GM23338 (cell line): ENCODE measurements at regions not wholly inside any gene's neighbourhood (a gene's known extent, or its start where the extent isn't known, plus 50 kb on each side); places are given as distances from the start of the nearest gene placed in this dataset.

Experiments
- NANOG ChIP-seq: IDR thresholded peaks from 2 replicates; pipeline ENCODE4 v1.6.1; 2016; ENCODE audit warnings: antibody characterized with exemption, borderline replicate concordance
- REST ChIP-seq: IDR thresholded peaks from one replicate; pipeline ENCODE4 v1.6.1; 2018; ENCODE audit warnings: antibody characterized with exemption; ENCODE audit not compliant: unreplicated experiment
- STAT1 ChIP-seq: IDR thresholded peaks from one replicate; pipeline ENCODE4 v1.6.1; 2016; ENCODE audit warnings: antibody characterized with exemption; ENCODE audit not compliant: unreplicated experiment
- ZNF331 ChIP-seq: fragments of 250-450 bp; sonication (Bioruptor Pico); IDR thresholded peaks from 2 replicates; pipeline ENCODE4 v1.5.0; 2020; ENCODE audit warnings: low read depth, mild to moderate bottlenecking, moderate library complexity
- TF ChIP-seq, protein P1 (sequence below): fragments of 250-450 bp; sonication (Bioruptor Pico); IDR thresholded peaks from 2 replicates; pipeline ENCODE4 v1.5.0; 2020; ENCODE audit warnings: mild to moderate bottlenecking, moderate library complexity
- TF ChIP-seq, protein P2 (sequence below), 2 experiments: fragments of 200-600 bp in 1 of 2; sonication (generic) in 1 of 2; conservative IDR thresholded peaks; 2 replicates each; pipeline versions ENCODE4 v1.5.1 to v1.6.1; 2016 to 2017; ENCODE audit warnings: antibody characterized with exemption in 2 of 2, low read depth in 2 of 2, mild to moderate bottlenecking in 2 of 2, moderate library complexity in 1 of 2

GRCh38 chr13:99782669-99783068 lies 188.9 kb downstream of the ZIC5 start (continued):
- TF ChIP-seq, protein P1, sequence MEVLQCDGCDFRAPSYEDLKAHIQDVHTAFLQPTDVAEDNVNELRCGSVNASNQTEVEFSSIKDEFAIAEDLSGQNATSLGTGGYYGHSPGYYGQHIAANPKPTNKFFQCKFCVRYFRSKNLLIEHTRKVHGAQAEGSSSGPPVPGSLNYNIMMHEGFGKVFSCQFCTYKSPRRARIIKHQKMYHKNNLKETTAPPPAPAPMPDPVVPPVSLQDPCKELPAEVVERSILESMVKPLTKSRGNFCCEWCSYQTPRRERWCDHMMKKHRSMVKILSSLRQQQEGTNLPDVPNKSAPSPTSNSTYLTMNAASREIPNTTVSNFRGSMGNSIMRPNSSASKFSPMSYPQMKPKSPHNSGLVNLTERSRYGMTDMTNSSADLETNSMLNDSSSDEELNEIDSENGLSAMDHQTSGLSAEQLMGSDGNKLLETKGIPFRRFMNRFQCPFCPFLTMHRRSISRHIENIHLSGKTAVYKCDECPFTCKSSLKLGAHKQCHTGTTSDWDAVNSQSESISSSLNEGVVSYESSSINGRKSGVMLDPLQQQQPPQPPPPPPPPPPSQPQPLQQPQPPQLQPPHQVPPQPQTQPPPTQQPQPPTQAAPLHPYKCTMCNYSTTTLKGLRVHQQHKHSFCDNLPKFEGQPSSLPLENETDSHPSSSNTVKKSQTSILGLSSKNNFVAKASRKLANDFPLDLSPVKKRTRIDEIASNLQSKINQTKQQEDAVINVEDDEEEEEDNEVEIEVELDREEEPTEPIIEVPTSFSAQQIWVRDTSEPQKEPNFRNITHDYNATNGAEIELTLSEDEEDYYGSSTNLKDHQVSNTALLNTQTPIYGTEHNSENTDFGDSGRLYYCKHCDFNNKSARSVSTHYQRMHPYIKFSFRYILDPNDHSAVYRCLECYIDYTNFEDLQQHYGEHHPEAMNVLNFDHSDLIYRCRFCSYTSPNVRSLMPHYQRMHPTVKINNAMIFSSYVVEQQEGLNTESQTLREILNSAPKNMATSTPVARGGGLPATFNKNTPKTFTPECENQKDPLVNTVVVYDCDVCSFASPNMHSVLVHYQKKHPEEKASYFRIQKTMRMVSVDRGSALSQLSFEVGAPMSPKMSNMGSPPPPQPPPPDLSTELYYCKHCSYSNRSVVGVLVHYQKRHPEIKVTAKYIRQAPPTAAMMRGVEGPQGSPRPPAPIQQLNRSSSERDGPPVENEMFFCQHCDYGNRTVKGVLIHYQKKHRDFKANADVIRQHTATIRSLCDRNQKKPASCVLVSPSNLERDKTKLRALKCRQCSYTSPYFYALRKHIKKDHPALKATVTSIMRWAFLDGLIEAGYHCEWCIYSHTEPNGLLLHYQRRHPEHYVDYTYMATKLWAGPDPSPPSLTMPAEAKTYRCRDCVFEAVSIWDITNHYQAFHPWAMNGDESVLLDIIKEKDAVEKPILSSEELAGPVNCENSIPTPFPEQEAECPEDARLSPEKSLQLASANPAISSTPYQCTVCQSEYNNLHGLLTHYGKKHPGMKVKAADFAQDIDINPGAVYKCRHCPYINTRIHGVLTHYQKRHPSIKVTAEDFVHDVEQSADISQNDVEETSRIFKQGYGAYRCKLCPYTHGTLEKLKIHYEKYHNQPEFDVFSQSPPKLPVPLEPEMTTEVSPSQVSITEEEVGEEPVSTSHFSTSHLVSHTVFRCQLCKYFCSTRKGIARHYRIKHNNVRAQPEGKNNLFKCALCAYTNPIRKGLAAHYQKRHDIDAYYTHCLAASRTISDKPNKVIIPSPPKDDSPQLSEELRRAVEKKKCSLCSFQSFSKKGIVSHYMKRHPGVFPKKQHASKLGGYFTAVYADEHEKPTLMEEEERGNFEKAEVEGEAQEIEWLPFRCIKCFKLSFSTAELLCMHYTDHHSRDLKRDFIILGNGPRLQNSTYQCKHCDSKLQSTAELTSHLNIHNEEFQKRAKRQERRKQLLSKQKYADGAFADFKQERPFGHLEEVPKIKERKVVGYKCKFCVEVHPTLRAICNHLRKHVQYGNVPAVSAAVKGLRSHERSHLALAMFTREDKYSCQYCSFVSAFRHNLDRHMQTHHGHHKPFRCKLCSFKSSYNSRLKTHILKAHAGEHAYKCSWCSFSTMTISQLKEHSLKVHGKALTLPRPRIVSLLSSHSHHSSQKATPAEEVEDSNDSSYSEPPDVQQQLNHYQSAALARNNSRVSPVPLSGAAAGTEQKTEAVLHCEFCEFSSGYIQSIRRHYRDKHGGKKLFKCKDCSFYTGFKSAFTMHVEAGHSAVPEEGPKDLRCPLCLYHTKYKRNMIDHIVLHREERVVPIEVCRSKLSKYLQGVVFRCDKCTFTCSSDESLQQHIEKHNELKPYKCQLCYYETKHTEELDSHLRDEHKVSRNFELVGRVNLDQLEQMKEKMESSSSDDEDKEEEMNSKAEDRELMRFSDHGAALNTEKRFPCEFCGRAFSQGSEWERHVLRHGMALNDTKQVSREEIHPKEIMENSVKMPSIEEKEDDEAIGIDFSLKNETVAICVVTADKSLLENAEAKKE: no peak
- no peak for TF ChIP-seq REST
- TF ChIP-seq, protein P2, sequence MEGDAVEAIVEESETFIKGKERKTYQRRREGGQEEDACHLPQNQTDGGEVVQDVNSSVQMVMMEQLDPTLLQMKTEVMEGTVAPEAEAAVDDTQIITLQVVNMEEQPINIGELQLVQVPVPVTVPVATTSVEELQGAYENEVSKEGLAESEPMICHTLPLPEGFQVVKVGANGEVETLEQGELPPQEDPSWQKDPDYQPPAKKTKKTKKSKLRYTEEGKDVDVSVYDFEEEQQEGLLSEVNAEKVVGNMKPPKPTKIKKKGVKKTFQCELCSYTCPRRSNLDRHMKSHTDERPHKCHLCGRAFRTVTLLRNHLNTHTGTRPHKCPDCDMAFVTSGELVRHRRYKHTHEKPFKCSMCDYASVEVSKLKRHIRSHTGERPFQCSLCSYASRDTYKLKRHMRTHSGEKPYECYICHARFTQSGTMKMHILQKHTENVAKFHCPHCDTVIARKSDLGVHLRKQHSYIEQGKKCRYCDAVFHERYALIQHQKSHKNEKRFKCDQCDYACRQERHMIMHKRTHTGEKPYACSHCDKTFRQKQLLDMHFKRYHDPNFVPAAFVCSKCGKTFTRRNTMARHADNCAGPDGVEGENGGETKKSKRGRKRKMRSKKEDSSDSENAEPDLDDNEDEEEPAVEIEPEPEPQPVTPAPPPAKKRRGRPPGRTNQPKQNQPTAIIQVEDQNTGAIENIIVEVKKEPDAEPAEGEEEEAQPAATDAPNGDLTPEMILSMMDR (conservative IDR thresholded peaks at IDR 0.05; ENCODE audit: low read depth in 2 of 2): no peak
- no peak for TF ChIP-seq NANOG
- TF ChIP-seq STAT1: no peak
- TF ChIP-seq ZNF331 (CRISPR knock-in tag): no peak
